PC-9 (cell line): ENCODE measurements at regions not wholly inside any gene's neighbourhood (a gene's known extent, or its start where the extent isn't known, plus 50 kb on each side); places are given as distances from the start of the nearest gene placed in this dataset.

Experiments
- BruUV-seq: library from RNA; stranded (reverse); fragments of 400-500 nt; replicated peaks from 2 replicates; lab custom pipeline; 2021; lab: Mats Ljungman, UMichigan
- CTCF ChIA-PET: fragments of 300-600 bp; sonication (Branson Sonifier 250); formaldehyde crosslinking; loops from one replicate; lab custom pipeline; 2022; ENCODE audit warnings: antibody characterized with exemption; lab: Charles Lee
- POLR2A ChIA-PET: fragments of 300-600 bp; sonication (Branson Sonifier 250); formaldehyde crosslinking; loops from one replicate; lab custom pipeline; 2022; ENCODE audit warnings: antibody characterized with exemption; ENCODE audit not compliant: unreplicated experiment; lab: Charles Lee
- DNase-seq, 2 experiments: peaks; one replicate each; pipeline versions ENCODE4 v3.0.0 to v3.0.0-alpha.2; 2015 to 2022; ENCODE audit warnings: mixed read lengths in 1 of 2
- H2AFZ ChIP-seq: fragments of 200-600 bp; sonication (generic); 2 replicates; pipeline ENCODE4 v1.8.1; 2017; ENCODE audit warnings: antibody characterized with exemption
- H3F3A ChIP-seq: fragments of 200-600 bp; sonication (generic); 2 replicates; pipeline ENCODE4 v1.8.1; 2017; ENCODE audit warnings: antibody characterized with exemption, mild to moderate bottlenecking, low read depth; ENCODE audit not compliant: insufficient read depth
- H3K27ac ChIP-seq: fragments of 200-600 bp; sonication (generic); 2 replicates; pipeline ENCODE4 v1.6.1; 2016; ENCODE audit warnings: mixed run types
- H3K27me3 ChIP-seq: fragments of 200-600 bp; sonication (generic); 2 replicates; pipeline ENCODE4 v1.6.1; 2016; ENCODE audit warnings: low read depth, mixed run types; ENCODE audit not compliant: insufficient read depth
- H3K36me3 ChIP-seq: fragments of 200-600 bp; sonication (generic); 2 replicates; pipeline ENCODE4 v1.6.1; 2016; ENCODE audit warnings: low read depth, mixed run types
- H3K4me1 ChIP-seq: fragments of 200-600 bp; sonication (generic); replicated peaks from 2 replicates; pipeline ENCODE4 v1.6.1; 2016; ENCODE audit warnings: mixed run types; ENCODE audit not compliant: insufficient read depth
- H3K4me2 ChIP-seq: fragments of 200-600 bp; sonication (generic); 2 replicates; pipeline ENCODE4 v1.6.1; 2017; ENCODE audit warnings: mixed run types
- H3K4me3 ChIP-seq: fragments of 200-600 bp; sonication (generic); 2 replicates; pipeline ENCODE4 v1.6.1; 2016; ENCODE audit warnings: mixed run types
- H3K79me2 ChIP-seq: fragments of 200-600 bp; sonication (generic); 2 replicates; pipeline ENCODE4 v1.6.1; 2017; ENCODE audit warnings: low read depth, mixed run types
- H3K9me2 ChIP-seq: fragments of 200-600 bp; sonication (generic); 2 replicates; pipeline ENCODE4 v1.8.1; 2017; ENCODE audit warnings: mild to moderate bottlenecking; ENCODE audit not compliant: insufficient read depth
- H3K9me3 ChIP-seq: fragments of 200-600 bp; sonication (generic); 2 replicates; pipeline ENCODE4 v1.8.1; 2016; ENCODE audit warnings: low read depth; ENCODE audit not compliant: insufficient read depth
- H4K20me1 ChIP-seq: fragments of 200-600 bp; sonication (generic); 2 replicates; pipeline ENCODE4 v1.8.1; 2017; ENCODE audit not compliant: insufficient read depth
- CTCF ChIP-seq: fragments of 200-600 bp; sonication (generic); conservative IDR thresholded peaks from 2 replicates; pipeline ENCODE4 v1.6.1; 2017; ENCODE audit warnings: mixed run types, antibody characterized with exemption, mild to moderate bottlenecking, moderate library complexity
- EZH2 ChIP-seq: fragments of 200-600 bp; sonication (generic); IDR thresholded peaks from 2 replicates; pipeline ENCODE4 v1.8.0; 2017; ENCODE audit warnings: antibody characterized with exemption, low read depth
- intact Hi-C: fragments of 100-400 bp; cut with micrococcal nuclease; formaldehyde crosslinking; loops from one replicate; pipeline ENCODE4 v1.10.0; 2022; ENCODE audit not compliant: unreplicated experiment

GRCh38 chr13:80563439-80563838 is 222.5 kb upstream of the SPRY2 start:
- H3K9me3 ChIP-seq, result no peaks in the 10 kb centered on the region
- DNase-seq, result no peak
- no peaks in the 10 kb centered on the region for H3K4me1 ChIP-seq
- intact Hi-C loops, result no loop called here
- H3K27me3 ChIP-seq, result no peaks in the 10 kb centered on the region
- no peaks in the 10 kb centered on the region for H4K20me1 ChIP-seq
- H3K27ac ChIP-seq, result no peak overlapping the region
- H2AFZ ChIP-seq, result no peak overlapping the region
- no peaks in the 10 kb centered on the region for H3K36me3 ChIP-seq
- no peak for TF ChIP-seq EZH2
- TF ChIP-seq CTCF, result no peak
- no peaks in the 10 kb centered on the region; the same call in 1 of the 2 replicates for H3K9me2 ChIP-seq
- H3K4me2 ChIP-seq, result no peak overlapping the region
- CTCF ChIA-PET, result no interaction called here
- no peaks in the 10 kb centered on the region for H3F3A ChIP-seq
- H3K79me2 ChIP-seq, result no peaks in the 10 kb centered on the region
- POLR2A ChIA-PET, result no interaction called here
- no peak overlapping the region for H3K4me3 ChIP-seq
- no TSS peak for BruUV-seq

GRCh38 chr13:80562433-80563156 is 221.7 kb upstream of the SPRY2 start:
- no peak for DNase-seq
- H2AFZ ChIP-seq, result no peak overlapping the region
- no peaks in the 10 kb centered on the region for H3K27me3 ChIP-seq
- CTCF ChIA-PET, result no interaction called here
- TF ChIP-seq CTCF (no peak), EZH2 (no peak)
- intact Hi-C loops, result no loop called here
- BruUV-seq, result no TSS peak
- no peaks in the 10 kb centered on the region for H3K79me2 ChIP-seq
- no peaks in the 10 kb centered on the region for H3K9me2 ChIP-seq
- H3K4me3 ChIP-seq, result no peak overlapping the region
- H3K27ac ChIP-seq, result no peak overlapping the region
- H3K4me1 ChIP-seq, result no peaks in the 10 kb centered on the region
- no peak overlapping the region for H3K4me2 ChIP-seq
- H3F3A ChIP-seq, result no peaks in the 10 kb centered on the region
- POLR2A ChIA-PET, result interaction anchor here (0.6 kb wide), 1 partner anchor 18 kb away, joined by 3 read pairs; no protein-coding TSS in a partner anchor
- no peaks in the 10 kb centered on the region for H3K9me3 ChIP-seq
- H3K36me3 ChIP-seq, result no peaks in the 10 kb centered on the region
- no peaks in the 10 kb centered on the region for H4K20me1 ChIP-seq

GRCh38 chr13:80560609-80561008 is 219.7 kb upstream of the SPRY2 start:
- POLR2A ChIA-PET, result no interaction called here
- no peak overlapping the region for H3K4me2 ChIP-seq
- no TSS peak for BruUV-seq

More at GRCh38 chr13:80560609-80561008, 219.7 kb upstream of the SPRY2 start:
- Histone ChIP-seq H4K20me1 (no peaks in the 10 kb centered on the region), H3K9me2 (no peaks in the 10 kb centered on the region), H3K27ac (no peak overlapping the region), H3K36me3 (no peaks in the 10 kb centered on the region), H3K27me3 (no peaks in the 10 kb centered on the region), H3K4me1 (no peaks in the 10 kb centered on the region), H3K4me3 (no peak overlapping the region), H3F3A (no peaks in the 10 kb centered on the region), H2AFZ (no peak overlapping the region), H3K9me3 (no peaks in the 10 kb centered on the region), H3K79me2 (no peaks in the 10 kb centered on the region)
- CTCF ChIA-PET, result no interaction called here
- no peak for DNase-seq
- intact Hi-C loops, result no loop called here
- TF ChIP-seq EZH2 (no peak), CTCF (no peak)
